Osteocyte (in vitro differentiated cells): ENCODE measurements at regions not wholly inside any gene's neighbourhood (a gene's known extent, or its start where the extent isn't known, plus 50 kb on each side); places are given as distances from the start of the nearest gene placed in this dataset.
A peak's percentile ranks its signal among the peaks of the same experiment; 100 is the strongest.

Experiments
- DNase-seq: peaks from one replicate; pipeline ENCODE4 v3.0.0; 2021; ENCODE audit warnings: mixed read lengths; ENCODE audit not compliant: unreplicated experiment; ENCODE audit errors: extremely low spot score
- H3K27ac Mint-ChIP-seq: one replicate; pipeline ENCODE4 v1.8.0; 2021; ENCODE audit warnings: mild to moderate bottlenecking, mixed read lengths; ENCODE audit not compliant: unreplicated experiment
- H3K27me3 Mint-ChIP-seq: one replicate; pipeline ENCODE4 v1.8.0; 2021; ENCODE audit warnings: mixed read lengths; ENCODE audit not compliant: unreplicated experiment
- H3K36me3 Mint-ChIP-seq: one replicate; pipeline ENCODE4 v1.8.0; 2021; ENCODE audit warnings: mixed read lengths; ENCODE audit not compliant: unreplicated experiment
- H3K4me1 Mint-ChIP-seq: one replicate; pipeline ENCODE4 v1.8.0; 2021; ENCODE audit warnings: mixed read lengths; ENCODE audit not compliant: unreplicated experiment
- H3K4me3 Mint-ChIP-seq: one replicate; pipeline ENCODE4 v1.8.0; 2021; ENCODE audit warnings: mild to moderate bottlenecking, moderate library complexity, mixed read lengths; ENCODE audit not compliant: unreplicated experiment
- H3K9me3 Mint-ChIP-seq: one replicate; pipeline ENCODE4 v1.8.0; 2021; ENCODE audit warnings: mixed read lengths; ENCODE audit not compliant: unreplicated experiment
- CTCF ChIP-seq: fragments of 200-600 bp; sonication (generic); IDR thresholded peaks from 2 replicates; pipeline ENCODE4 v1.5.0; 2021; ENCODE audit warnings: antibody characterized with exemption, mild to moderate bottlenecking, moderate library complexity

GRCh38 chr22:48666620-48667019, 1161.1 kb downstream of the BRD1 start:
- H3K4me1 Mint-ChIP-seq, result peaks cover 5% of the 10 kb centered on the region
- no peak overlapping the region for H3K4me3 Mint-ChIP-seq
- TF ChIP-seq CTCF, result no peak
- no peaks in the 10 kb centered on the region for H3K27me3 Mint-ChIP-seq
- H3K27ac Mint-ChIP-seq, result no peak overlapping the region
- DNase-seq, result no peak
- no peaks in the 10 kb centered on the region for H3K36me3 Mint-ChIP-seq
- H3K9me3 Mint-ChIP-seq, result peaks cover 6% of the 10 kb centered on the region

GRCh38 chr22:48665311-48665995, 1162.2 kb downstream of the BRD1 start:
- no peak for DNase-seq
- H3K4me3 Mint-ChIP-seq, result no peak overlapping the region
- no peak for TF ChIP-seq CTCF
- H3K27ac Mint-ChIP-seq, result no peak overlapping the region
- H3K9me3 Mint-ChIP-seq, result peaks cover 4% of the 10 kb centered on the region
- H3K27me3 Mint-ChIP-seq, result no peaks in the 10 kb centered on the region
- H3K4me1 Mint-ChIP-seq, result peaks cover 5% of the 10 kb centered on the region
- H3K36me3 Mint-ChIP-seq, result no peaks in the 10 kb centered on the region

- TF ChIP-seq CTCF, result no peak
- no peak for DNase-seq
- Mint-ChIP-seq H3K4me1 (peaks cover 5% of the 10 kb centered on the region), H3K27ac (no peak overlapping the region), H3K36me3 (no peaks in the 10 kb centered on the region), H3K27me3 (no peaks in the 10 kb centered on the region), H3K4me3 (no peak overlapping the region), H3K9me3 (peaks cover 4% of the 10 kb centered on the region)
These were observed 1163.1 kb downstream of the BRD1 start for GRCh38 chr22:48664586-48664985.

- no peak overlapping the region for H3K4me3 Mint-ChIP-seq
- peaks cover 4% of the 10 kb centered on the region for H3K9me3 Mint-ChIP-seq
- H3K4me1 Mint-ChIP-seq, result peaks cover 3% of the 10 kb centered on the region
- no peak overlapping the region for H3K27ac Mint-ChIP-seq
- TF ChIP-seq CTCF, result peak; percentile 49
- no peak for DNase-seq
- H3K27me3 Mint-ChIP-seq, result no peaks in the 10 kb centered on the region
- no peaks in the 10 kb centered on the region for H3K36me3 Mint-ChIP-seq
These were observed 1164.4 kb downstream of the BRD1 start for GRCh38 chr22:48663297-48663696.

- Mint-ChIP-seq H3K4me3 (no peak overlapping the region), H3K9me3 (peaks cover 4% of the 10 kb centered on the region), H3K36me3 (no peaks in the 10 kb centered on the region), H3K27me3 (no peaks in the 10 kb centered on the region), H3K4me1 (peaks cover 3% of the 10 kb centered on the region), H3K27ac (no peak overlapping the region)
- TF ChIP-seq CTCF, result no peak
- no peak for DNase-seq
These were observed 1165.1 kb downstream of the BRD1 start for GRCh38 chr22:48662476-48663135.
